H9 (cell line): ENCODE measurements at regions not wholly inside any gene's neighbourhood (a gene's known extent, or its start where the extent isn't known, plus 50 kb on each side); places are given as distances from the start of the nearest gene placed in this dataset.

Source experiments
- DNase-seq: peaks from one replicate; pipeline ENCODE4 v3.0.0-alpha.2; 2017
- H2AFZ ChIP-seq: one replicate; pipeline ENCODE4 v1.6.1; 2013; ENCODE audit warnings: mild to moderate bottlenecking, low read length, control low read depth, moderate library complexity
- H2AK5ac ChIP-seq: 2 replicates; pipeline ENCODE4 v1.6.1; 2013; ENCODE audit warnings: low read length, control low read depth, mixed read lengths; ENCODE audit not compliant: insufficient read length
- H2BK120ac ChIP-seq: one replicate; pipeline ENCODE4 v1.6.1; 2013; ENCODE audit warnings: low read depth, mild to moderate bottlenecking, low read length, control low read depth, inconsistent platforms; ENCODE audit not compliant: poor library complexity, severe bottlenecking
- H2BK12ac ChIP-seq: 2 replicates; pipeline ENCODE4 v1.6.1; 2013; ENCODE audit warnings: low read length, control low read depth, mixed read lengths, low read depth; ENCODE audit not compliant: insufficient read length
- H2BK15ac ChIP-seq: 2 replicates; pipeline ENCODE4 v1.6.1; 2013; ENCODE audit warnings: low read depth, low read length, control low read depth
- H2BK20ac ChIP-seq: one replicate; pipeline ENCODE4 v1.6.1; 2013; ENCODE audit warnings: low read depth, mild to moderate bottlenecking, low read length, control low read depth, inconsistent platforms; ENCODE audit not compliant: poor library complexity, severe bottlenecking
- H2BK5ac ChIP-seq: 2 replicates; pipeline ENCODE4 v1.6.1; 2013; ENCODE audit warnings: low read length, control low read depth, mixed read lengths; ENCODE audit not compliant: insufficient read length
- H3K14ac ChIP-seq: 2 replicates; pipeline ENCODE4 v1.6.1; 2013; ENCODE audit warnings: low read length, control low read depth; ENCODE audit not compliant: insufficient read depth
- H3K18ac ChIP-seq: 2 replicates; pipeline ENCODE4 v1.6.1; 2013; ENCODE audit warnings: low read depth, mild to moderate bottlenecking, mixed read lengths, low read length, control low read depth; ENCODE audit not compliant: insufficient read length
- H3K23ac ChIP-seq: 2 replicates; pipeline ENCODE4 v1.6.1; 2013; ENCODE audit warnings: low read length, control low read depth, mixed read lengths, low read depth; ENCODE audit not compliant: insufficient read length
- H3K23me2 ChIP-seq: 2 replicates; pipeline ENCODE4 v1.6.1; 2013; ENCODE audit warnings: low read depth, mild to moderate bottlenecking, mixed read lengths, low read length, control low read depth; ENCODE audit not compliant: insufficient read length, poor library complexity, severe bottlenecking
- H3K27ac ChIP-seq: 2 replicates; pipeline ENCODE4 v1.5.1; 2013; ENCODE audit warnings: low read length, control low read depth, mixed read lengths, low read depth; ENCODE audit not compliant: insufficient read length
- H3K27me3 ChIP-seq: 2 replicates; pipeline ENCODE4 v1.6.1; 2013; ENCODE audit warnings: low read length, control low read depth, inconsistent platforms; ENCODE audit not compliant: insufficient read depth
- H3K4ac ChIP-seq: 2 replicates; pipeline ENCODE4 v1.6.1; 2013; ENCODE audit warnings: low read depth, mild to moderate bottlenecking, control low read depth, inconsistent platforms, low read length, moderate library complexity
- H3K4me1 ChIP-seq: 2 replicates; pipeline ENCODE4 v1.6.1; 2013; ENCODE audit warnings: low read length, control low read depth, inconsistent platforms; ENCODE audit not compliant: insufficient read depth
- H3K4me2 ChIP-seq: 2 replicates; pipeline ENCODE4 v1.6.1; 2013; ENCODE audit warnings: low read length, control low read depth, mixed read lengths; ENCODE audit not compliant: insufficient read length, insufficient read depth
- H3K56ac ChIP-seq: 2 replicates; pipeline ENCODE4 v1.6.1; 2013; ENCODE audit warnings: low read depth, mild to moderate bottlenecking, mixed read lengths, low read length, control low read depth; ENCODE audit not compliant: insufficient read length
- H3K79me1 ChIP-seq: 2 replicates; pipeline ENCODE4 v1.6.1; 2013; ENCODE audit warnings: low read depth, mild to moderate bottlenecking, moderate library complexity, low read length, control low read depth, inconsistent platforms; ENCODE audit not compliant: insufficient read depth, poor library complexity, severe bottlenecking
- H3K79me2 ChIP-seq: 2 replicates; pipeline ENCODE4 v1.6.1; 2013; ENCODE audit warnings: low read length, control low read depth, inconsistent platforms; ENCODE audit not compliant: insufficient read depth
- H3K9ac ChIP-seq: 2 replicates; pipeline ENCODE4 v1.6.1; 2013; ENCODE audit warnings: low read length, control low read depth, mixed read lengths; ENCODE audit not compliant: insufficient read length; ENCODE audit errors: extremely low read depth
- H3K9me3 ChIP-seq: one replicate; pipeline ENCODE4 v1.6.1; 2013; ENCODE audit warnings: low read depth, low read length, inconsistent platforms; ENCODE audit not compliant: control insufficient read depth
- H3T11ph ChIP-seq: one replicate; pipeline ENCODE4 v1.6.1; 2013; ENCODE audit warnings: mild to moderate bottlenecking, low read length, control low read depth, inconsistent platforms
- H4K20me1 ChIP-seq: one replicate; pipeline ENCODE4 v1.6.1; 2013; ENCODE audit not compliant: control insufficient read depth, insufficient read length, insufficient read depth
- H4K5ac ChIP-seq: 2 replicates; pipeline ENCODE4 v1.6.1; 2013; ENCODE audit warnings: low read depth, mild to moderate bottlenecking, mixed read lengths, low read length, control low read depth; ENCODE audit not compliant: insufficient read length
- H4K8ac ChIP-seq: replicated peaks from 2 replicates; pipeline ENCODE4 v1.6.1; 2013; ENCODE audit warnings: low read length, control low read depth, mixed read lengths, low read depth; ENCODE audit not compliant: insufficient read length
- H4K91ac ChIP-seq: 2 replicates; pipeline ENCODE4 v1.6.1; 2013; ENCODE audit warnings: low read depth, mild to moderate bottlenecking, moderate library complexity, mixed read lengths, low read length, control low read depth; ENCODE audit not compliant: insufficient read length
- H3K27ac Mint-ChIP-seq, 3 experiments: 2 replicates in 2 of 3; 3 replicates in 1 of 3; pipeline ENCODE4 v1.8.0; 2020 to 2021; ENCODE audit warnings: mixed read lengths in 3 of 3, mild to moderate bottlenecking in 1 of 3, moderate library complexity in 1 of 3
- H3K27me3 Mint-ChIP-seq: 2 replicates; pipeline ENCODE4 v1.8.0; 2021; ENCODE audit warnings: low read depth, mild to moderate bottlenecking, moderate library complexity, mixed read lengths
- H3K36me3 Mint-ChIP-seq, 3 experiments: 2 replicates in 2 of 3; 3 replicates in 1 of 3; pipeline ENCODE4 v1.8.0; 2020 to 2021; ENCODE audit warnings: low read depth in 3 of 3, mixed read lengths in 3 of 3; ENCODE audit not compliant: insufficient read depth in 1 of 3
- H3K4me1 Mint-ChIP-seq, 2 experiments: 2 replicates each; pipeline ENCODE4 v1.8.0; 2020; ENCODE audit warnings: mixed read lengths in 2 of 2
- H3K4me3 Mint-ChIP-seq, 2 experiments: 2 replicates in 1 of 2; 3 replicates in 1 of 2; pipeline ENCODE4 v1.8.0; 2020 to 2021; ENCODE audit warnings: mild to moderate bottlenecking in 2 of 2, mixed read lengths in 2 of 2, moderate library complexity in 1 of 2
- H3K9me3 Mint-ChIP-seq, 2 experiments: 2 replicates in 1 of 2; 3 replicates in 1 of 2; pipeline ENCODE4 v1.8.0; 2020; ENCODE audit warnings: mild to moderate bottlenecking in 2 of 2, mixed read lengths in 2 of 2, moderate library complexity in 1 of 2
- CTCF ChIP-seq: fragments of 200-600 bp; sonication (generic); conservative IDR thresholded peaks from 3 replicates; pipeline ENCODE4 v1.8.0; 2021; ENCODE audit warnings: antibody characterized with exemption, mild to moderate bottlenecking

- Mint-ChIP-seq H3K4me3 (no peak overlapping the region), H3K27ac (no peak overlapping the region), H3K27me3 (no peaks in the 10 kb centered on the region), H3K36me3 (no peaks in the 10 kb centered on the region; a peak in 1 of 7 replicates), H3K9me3 (no peaks in the 10 kb centered on the region), H3K4me1 (0 out of 4 replicates have a peak, but pooled peaks cover 2% of the 10 kb centered on the region in 2 experiments)
- Histone ChIP-seq H3K79me2 (no peaks in the 10 kb centered on the region), H3K27ac (no peak overlapping the region), H3K9ac (no peak overlapping the region), H3K18ac (no peak overlapping the region), H3K4me1 (no peaks in the 10 kb centered on the region), H3K56ac (no peak overlapping the region), H3K14ac (no peak overlapping the region), H4K8ac (no peak overlapping the region), H3T11ph (no peak overlapping the region), H3K9me3 (no peaks in the 10 kb centered on the region), H3K4me2 (no peak overlapping the region), H2AFZ (no peak overlapping the region), H3K4ac (no peak overlapping the region), H2AK5ac (no peak overlapping the region), H3K23ac (no peak overlapping the region), H3K23me2 (no peaks in the 10 kb centered on the region), H4K91ac (no peak overlapping the region), H3K27me3 (no peaks in the 10 kb centered on the region), H2BK5ac (no peak overlapping the region), H4K20me1 (no peaks in the 10 kb centered on the region), H2BK12ac (no peak overlapping the region), H3K79me1 (no peaks in the 10 kb centered on the region), H2BK120ac (no peak overlapping the region), H2BK15ac (no peak overlapping the region), H4K5ac (no peak overlapping the region), H2BK20ac (no peak overlapping the region)
- TF ChIP-seq CTCF: no peak
- no peak for DNase-seq
These were observed 225.1 kb downstream of the PIK3R1 start for GRCh38 chr5:68440651-68441050.
